B cell (primary cell): ENCODE measurements at regions not wholly inside any gene's neighbourhood (a gene's known extent, or its start where the extent isn't known, plus 50 kb on each side); places are given as distances from the start of the nearest gene placed in this dataset.

Experiments
- EZH2 ChIP-seq: IDR thresholded peaks from 2 replicates; pipeline ENCODE4 v1.6.1; 2012; ENCODE audit warnings: borderline replicate concordance, low read depth, mild to moderate bottlenecking, moderate library complexity, low read length; ENCODE audit not compliant: insufficient read depth, poor library complexity, severe bottlenecking
- TF ChIP-seq, protein P1 (sequence below): fragments of 200-600 bp; IDR thresholded peaks from one replicate; pipeline ENCODE4 v1.8.0; 2022; ENCODE audit warnings: antibody characterized with exemption, mild to moderate bottlenecking

DNA sequence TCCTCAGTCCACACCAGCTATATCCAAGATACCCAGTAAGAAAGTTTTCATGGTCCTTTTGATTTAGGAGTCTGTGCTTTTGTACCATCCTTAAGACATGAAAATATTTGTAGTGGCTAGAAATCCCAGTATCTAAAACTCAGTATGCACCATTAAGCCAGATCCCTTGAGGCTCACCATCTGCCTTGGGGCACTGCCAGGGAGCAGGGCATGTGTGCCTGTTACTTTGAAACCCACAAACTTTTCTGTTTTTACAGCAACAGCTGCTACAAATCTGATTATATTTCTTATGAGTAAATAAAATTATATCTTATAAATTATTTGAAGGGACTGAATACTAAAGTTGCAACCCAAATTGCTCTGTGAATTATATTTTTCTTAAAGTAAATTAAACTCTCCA, 290.5 kb upstream of the MANEA start:
- TF ChIP-seq, protein P1, sequence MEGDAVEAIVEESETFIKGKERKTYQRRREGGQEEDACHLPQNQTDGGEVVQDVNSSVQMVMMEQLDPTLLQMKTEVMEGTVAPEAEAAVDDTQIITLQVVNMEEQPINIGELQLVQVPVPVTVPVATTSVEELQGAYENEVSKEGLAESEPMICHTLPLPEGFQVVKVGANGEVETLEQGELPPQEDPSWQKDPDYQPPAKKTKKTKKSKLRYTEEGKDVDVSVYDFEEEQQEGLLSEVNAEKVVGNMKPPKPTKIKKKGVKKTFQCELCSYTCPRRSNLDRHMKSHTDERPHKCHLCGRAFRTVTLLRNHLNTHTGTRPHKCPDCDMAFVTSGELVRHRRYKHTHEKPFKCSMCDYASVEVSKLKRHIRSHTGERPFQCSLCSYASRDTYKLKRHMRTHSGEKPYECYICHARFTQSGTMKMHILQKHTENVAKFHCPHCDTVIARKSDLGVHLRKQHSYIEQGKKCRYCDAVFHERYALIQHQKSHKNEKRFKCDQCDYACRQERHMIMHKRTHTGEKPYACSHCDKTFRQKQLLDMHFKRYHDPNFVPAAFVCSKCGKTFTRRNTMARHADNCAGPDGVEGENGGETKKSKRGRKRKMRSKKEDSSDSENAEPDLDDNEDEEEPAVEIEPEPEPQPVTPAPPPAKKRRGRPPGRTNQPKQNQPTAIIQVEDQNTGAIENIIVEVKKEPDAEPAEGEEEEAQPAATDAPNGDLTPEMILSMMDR: no peak
- no peak for TF ChIP-seq EZH2
